Stimulated activated CD4-positive, alpha-beta T cell treated with anti-CD3 and anti-CD28 coated beads, Interleukin-1b, Interleukin-23, amount 100 ng/mL, for 48 hours (primary cell): ENCODE measurements at regions not wholly inside any gene's neighbourhood (a gene's known extent, or its start where the extent isn't known, plus 50 kb on each side); places are given as distances from the start of the nearest gene placed in this dataset.

Source experiments
- DNase-seq: peaks from one replicate; pipeline ENCODE4 v3.0.0-alpha.2; 2020

GRCh38 chr1:181341026-181341632 is 142.2 kb upstream of the CACNA1E start:
- no peak for DNase-seq

GRCh38 chr1:181344091-181344490 is 139.2 kb upstream of the CACNA1E start:
- no peak for DNase-seq

- DNase-seq = no peak
Measured at GRCh38 chr1:181345146-181345545, 138.2 kb upstream of the CACNA1E start.

GRCh38 chr1:181347495-181348390 is 135.6 kb upstream of the CACNA1E start:
- DNase-seq = peak; percentile 6

GRCh38 chr1:181349512-181349911 is 133.8 kb upstream of the CACNA1E start:
- DNase-seq = no peak

GRCh38 chr1:181350131-181350530 is 133.2 kb upstream of the CACNA1E start:
- DNase-seq = no peak

- DNase-seq = no peak
Measured at GRCh38 chr1:181351740-181352139, 131.6 kb upstream of the CACNA1E start.

GRCh38 chr1:181352695-181353094 is 130.6 kb upstream of the CACNA1E start:
- no peak for DNase-seq

GRCh38 chr1:181353526-181353925 is 129.8 kb upstream of the CACNA1E start:
- no peak for DNase-seq

GRCh38 chr1:181354865-181355264 is 128.5 kb upstream of the CACNA1E start:
- DNase-seq = no peak

GRCh38 chr1:181356505-181357340 is 126.6 kb upstream of the CACNA1E start:
- DNase-seq = no peak

GRCh38 chr1:181359012-181359411 is 124.3 kb upstream of the CACNA1E start:
- no peak for DNase-seq

GRCh38 chr1:181364801-181365200 is 118.5 kb upstream of the CACNA1E start:
- DNase-seq = no peak

- no peak for DNase-seq
Measured at GRCh38 chr1:181366910-181367309, 116.4 kb upstream of the CACNA1E start.

GRCh38 chr1:181369416-181369815 is 113.9 kb upstream of the CACNA1E start:
- DNase-seq = no peak

GRCh38 chr1:181383695-181384094 is 99.6 kb upstream of the CACNA1E start:
- DNase-seq = no peak

GRCh38 chr1:181386340-181386739 is 97.0 kb upstream of the CACNA1E start:
- no peak for DNase-seq

- DNase-seq = no peak
Measured at GRCh38 chr1:181386951-181387350, 96.4 kb upstream of the CACNA1E start.

GRCh38 chr1:181387702-181388101 is 95.6 kb upstream of the CACNA1E start:
- DNase-seq = no peak

GRCh38 chr1:181390410-181391077 is 92.8 kb upstream of the CACNA1E start:
- no peak for DNase-seq

- no peak for DNase-seq
Measured at GRCh38 chr1:181391301-181391900, 91.9 kb upstream of the CACNA1E start.

GRCh38 chr1:181392133-181392532 is 91.2 kb upstream of the CACNA1E start:
- DNase-seq = no peak
